ENCODE measurements at regions not wholly inside any gene's neighbourhood (a gene's known extent, or its start where the extent isn't known, plus 50 kb on each side); places are given as distances from the start of the nearest gene placed in this dataset.
"Not testable (repeated sequence)": the region's sequence is repeated elsewhere in the genome, so short reads cannot be mapped to it uniquely, and the experiment has no call there.

DNA sequence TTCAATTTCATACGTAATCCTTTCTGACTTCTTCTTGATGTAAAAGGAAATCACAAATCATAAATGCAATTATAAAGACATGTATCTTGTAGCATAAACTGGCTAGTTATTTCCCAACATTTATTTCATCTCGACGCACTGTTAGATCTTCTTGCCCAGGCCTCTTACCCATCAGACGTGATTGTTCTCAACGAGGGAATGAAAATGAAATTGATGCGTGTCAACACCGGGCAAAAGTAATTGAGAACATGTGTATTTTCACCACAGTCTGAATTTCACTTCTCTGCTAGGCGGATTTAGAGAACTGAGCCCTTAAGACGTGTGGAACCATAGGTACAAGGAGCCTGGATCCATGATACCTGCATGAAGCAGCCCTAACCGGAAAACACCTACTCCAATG, 519.7 kb downstream of the KCNT2 start:
- DNase-seq = no peak

DNA sequence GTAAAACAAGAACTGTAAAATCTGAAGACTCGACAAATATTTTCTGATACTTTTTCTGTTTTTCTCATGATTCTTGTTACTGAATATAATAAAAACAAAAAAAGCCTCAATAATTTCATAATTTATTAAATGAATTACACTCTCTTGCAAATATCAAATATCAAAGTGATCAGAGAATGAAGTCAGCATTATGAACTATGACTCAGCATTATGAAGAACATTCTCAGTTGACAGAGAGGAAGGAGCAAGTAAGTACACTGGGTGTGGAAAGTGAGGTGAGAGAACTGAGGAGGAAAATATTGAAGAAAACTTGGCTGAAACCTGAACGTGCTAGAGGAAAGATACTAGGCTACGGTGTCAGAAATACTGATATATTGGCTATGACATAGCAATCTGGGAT, 529.5 kb downstream of the KCNT2 start:
- no peak for DNase-seq

DNA sequence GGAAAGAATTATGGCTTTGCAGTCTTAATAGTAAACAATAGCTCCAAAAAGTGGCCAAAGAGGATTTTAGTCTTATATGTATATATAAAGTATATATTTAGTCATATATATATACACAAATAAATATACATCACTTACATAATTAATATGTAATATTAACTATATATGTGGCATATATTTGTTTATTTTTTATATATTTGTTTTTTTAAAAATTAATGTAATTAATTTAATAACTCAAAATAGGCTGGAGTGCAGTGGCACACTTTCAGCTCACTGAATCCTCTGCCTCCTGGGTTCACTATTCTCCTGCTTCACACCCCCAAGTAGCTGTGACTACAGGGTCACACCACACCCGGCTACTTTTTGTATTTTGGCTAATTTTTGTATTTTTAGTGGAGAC, 532.6 kb downstream of the KCNT2 start:
- no peak for DNase-seq

DNA sequence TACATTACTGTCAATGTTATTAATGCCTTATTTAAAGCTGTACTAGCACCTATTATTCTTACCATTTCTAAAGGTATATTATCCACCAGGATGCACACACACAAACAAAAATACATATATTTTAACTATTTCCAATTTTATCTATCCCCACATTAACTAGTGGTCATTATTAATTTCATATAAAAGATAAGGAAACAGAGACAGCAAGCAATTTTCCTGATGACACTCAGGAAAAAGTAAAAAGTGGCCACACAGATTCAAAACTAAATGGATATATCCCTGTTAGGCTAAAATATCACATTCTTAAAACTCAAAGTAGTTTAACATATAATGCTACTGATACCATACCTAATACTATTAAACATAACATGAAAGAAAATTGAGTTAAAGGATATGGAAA, 534.1 kb downstream of the KCNT2 start:
- DNase-seq = no peak

DNA sequence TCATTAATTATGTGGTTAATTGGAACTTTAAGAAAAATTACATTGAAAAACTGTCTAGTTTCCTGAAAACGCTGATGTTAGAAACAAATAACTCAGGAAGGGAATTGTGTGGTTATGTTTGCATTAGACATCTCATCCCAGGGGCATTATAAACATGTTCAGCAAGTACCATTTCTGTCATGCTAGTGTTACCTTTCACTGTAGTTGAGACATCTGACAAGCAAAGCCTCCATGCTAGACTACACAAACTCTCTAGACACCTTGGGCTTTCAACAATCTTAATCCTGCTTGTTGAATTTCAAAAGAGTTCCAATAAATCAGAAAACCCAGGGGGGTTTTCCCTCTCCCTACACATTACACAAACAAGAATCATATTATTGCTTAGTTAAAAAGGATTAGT, 536.8 kb downstream of the KCNT2 start:
- DNase-seq = no peak

DNA sequence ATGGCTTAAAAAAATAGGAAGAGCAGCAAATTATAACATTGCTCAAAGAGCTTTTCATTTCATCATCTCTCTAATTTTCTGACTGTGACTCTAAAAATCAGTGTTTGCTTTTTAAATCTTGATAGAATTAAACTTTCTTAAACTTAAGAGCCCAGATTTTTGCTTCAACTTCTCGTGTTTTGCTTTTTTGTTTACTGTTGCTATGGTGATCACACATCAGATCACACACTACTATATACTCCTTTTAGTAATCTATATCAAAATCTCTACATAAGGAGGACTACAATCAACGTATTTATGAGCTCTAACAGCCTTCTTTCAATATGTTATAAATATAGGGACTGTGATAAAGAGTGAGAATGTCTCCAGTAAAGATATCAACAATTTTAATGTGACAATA, 537.3 kb downstream of the KCNT2 start:
- no peak for DNase-seq

DNA sequence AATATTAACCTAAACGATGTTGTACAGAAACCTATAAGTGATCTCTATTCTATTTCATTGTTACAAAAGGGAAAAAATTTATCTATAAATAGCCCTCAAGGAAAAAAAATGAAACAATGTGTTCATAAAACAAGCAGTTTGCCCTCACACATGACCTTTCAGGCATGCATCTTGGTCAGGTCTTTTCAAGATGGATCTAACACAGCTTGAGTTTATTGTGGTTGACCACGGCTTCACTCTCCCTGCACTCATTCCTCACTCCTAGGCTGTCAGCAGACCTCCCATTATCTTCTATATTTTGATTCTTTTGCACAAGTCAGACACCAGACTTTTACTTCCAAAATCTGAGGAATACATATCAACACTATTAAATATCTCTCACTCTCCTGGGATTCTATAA, 544.3 kb downstream of the KCNT2 start:
- no peak for DNase-seq

DNA sequence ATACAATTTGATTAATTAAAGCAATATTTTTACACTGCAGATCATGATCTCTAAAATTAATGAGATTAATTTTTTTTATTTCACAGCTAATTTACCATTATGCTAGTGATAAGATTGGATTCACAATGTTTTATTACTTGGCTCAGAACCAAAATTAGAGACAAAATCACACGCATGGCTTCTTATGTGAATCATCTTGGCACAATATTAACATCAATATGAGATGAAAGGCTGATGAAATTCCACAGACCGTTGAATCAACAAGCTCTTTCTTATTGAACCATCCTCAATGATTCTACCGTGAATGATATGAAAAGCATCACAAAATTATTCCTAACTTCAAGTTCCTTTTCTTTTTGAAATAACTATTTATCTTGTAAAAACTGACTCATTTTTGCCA, 544.9 kb downstream of the KCNT2 start:
- DNase-seq = no peak

DNA sequence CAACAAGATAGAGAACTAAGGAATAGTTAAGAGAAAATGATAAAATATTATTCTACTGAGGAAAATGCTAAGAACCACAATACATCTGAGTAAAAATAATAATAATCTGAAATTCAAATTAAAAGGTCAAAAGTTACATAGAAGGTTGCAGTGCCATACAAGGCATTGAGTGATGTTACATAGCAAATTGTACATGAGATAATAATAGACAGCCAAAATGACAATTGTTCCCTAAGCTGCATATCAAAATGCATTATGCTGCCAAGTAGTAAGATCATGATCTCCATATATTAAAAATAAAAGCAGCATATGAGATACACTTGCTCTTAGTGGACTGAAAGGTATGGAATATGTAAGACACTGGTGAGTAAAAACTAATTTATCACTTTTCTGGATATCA, 547.7 kb downstream of the KCNT2 start:
- DNase-seq = no peak

DNA sequence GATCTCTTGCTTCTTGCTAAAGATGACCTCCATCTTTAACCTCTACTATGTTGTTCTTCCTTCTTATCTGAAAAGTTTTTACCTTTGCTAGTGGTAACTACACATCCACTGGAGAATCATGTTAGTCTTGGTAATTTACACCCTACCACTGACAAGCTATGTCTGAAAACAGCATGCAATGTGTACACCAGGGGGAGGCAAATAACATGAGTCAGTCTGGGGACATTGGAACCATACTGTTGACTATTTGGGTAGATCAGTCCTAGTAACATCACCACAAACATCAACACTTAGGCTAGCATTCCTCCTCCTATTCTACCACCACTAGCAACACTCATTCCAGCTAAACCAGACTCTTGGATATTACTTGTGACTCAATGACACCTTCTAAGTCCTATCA, 549.0 kb downstream of the KCNT2 start:
- no peak for DNase-seq

DNA sequence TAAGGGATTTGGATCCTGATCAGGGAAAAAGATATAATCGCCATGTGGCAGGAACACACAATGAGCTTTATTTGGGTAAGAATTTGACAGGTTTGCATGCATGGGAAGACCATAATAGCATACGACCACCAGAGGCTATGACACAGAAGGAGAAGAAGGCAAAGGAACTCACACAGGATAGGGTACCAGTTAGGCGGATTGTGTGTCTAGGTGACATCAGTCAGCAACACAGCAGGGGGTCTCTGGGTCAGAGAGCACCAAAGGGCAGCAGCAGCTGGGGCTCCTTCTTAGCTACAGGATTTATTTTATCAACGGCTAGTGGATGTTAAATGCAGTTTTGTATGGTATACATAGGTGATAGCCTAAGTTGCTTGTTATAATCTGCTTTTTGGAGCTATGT, 551.3 kb downstream of the KCNT2 start:
- DNase-seq = no peak

DNA sequence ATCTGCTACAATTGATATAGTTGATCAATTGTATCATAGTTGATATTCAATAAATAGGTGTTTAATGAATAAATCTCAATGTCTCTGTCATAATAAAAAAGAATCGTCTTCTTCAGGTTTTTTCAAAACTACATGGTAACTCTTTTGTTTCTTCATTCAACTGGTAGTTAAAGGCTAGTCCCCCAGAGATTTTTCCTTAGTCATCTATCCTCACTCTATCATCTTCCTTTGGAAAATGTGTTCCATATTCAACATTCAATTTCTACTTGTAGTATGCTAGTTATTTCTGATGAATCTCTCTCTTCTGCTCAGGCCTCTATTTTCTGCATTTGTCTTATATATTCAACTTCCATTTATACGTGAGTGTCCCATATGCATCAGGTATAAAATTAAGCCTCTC, 558.8 kb downstream of the KCNT2 start:
- no peak for DNase-seq

DNA sequence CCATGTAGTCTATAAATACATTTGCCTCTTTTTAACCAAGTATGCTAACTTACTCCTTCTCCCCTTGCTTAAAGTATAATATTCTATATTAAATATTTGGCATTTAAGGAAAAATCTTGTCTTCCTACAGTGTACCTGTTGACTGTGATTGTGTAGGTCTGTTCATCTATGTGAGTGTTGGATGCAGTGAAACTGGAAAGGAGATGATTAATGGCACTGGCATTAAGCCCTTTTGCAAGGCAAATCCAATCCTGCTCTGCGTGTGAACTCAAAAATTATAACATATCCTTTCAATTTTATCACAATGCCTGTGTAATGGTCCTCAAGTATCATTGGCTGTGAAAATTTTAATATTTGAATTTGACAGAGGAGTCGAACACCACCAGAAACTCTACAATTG, 565.0 kb downstream of the KCNT2 start:
- no peak for DNase-seq

DNA sequence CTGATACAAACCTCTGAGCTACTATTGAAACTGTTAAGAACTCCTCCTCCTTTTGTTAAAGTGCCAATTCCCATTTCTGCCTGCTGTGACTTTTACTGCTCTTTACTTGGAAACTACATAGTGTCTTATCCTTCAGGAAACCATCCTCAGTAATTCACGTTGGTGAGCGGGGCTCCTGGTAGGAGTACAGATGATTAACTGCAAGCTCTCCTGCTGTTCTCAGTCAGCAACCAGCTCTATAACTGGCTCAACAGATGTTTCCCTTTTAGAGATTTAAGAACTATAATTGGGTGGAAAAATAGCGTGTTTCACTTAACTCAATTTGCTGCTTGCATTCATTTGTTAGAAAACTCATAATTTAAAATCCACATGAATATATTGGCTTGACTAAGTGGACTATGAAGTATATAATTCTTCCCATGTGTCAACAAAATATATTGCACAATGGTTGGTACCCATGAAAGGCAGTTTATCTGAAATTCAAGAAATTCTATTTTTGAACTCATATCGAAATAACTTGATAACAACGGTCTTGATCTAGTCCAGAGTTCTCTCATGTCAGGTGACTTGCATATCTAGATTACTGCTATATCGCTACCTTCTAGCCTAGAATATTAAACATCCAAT, 574.0 kb downstream of the KCNT2 start:
- DNase-seq = no peak

DNA sequence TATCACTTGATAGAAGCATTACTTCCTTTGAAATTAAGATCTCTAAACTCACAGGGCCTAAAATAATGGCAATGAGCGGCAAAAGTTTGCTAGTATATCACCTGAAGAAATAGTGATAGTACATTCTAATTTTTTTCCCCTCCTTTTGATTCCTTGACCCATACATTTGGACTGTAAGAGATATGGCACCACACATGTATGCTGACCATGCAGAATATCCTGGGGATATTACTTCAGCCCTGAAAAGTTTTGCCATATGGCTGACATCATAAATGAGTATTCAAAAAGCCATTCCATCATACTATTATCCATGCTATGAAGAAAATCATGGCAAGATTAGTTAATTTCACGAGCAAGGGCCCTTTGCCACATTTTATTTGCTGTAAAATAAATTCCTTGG, 576.9 kb downstream of the KCNT2 start:
- DNase-seq = not testable (repeated sequence)

DNA sequence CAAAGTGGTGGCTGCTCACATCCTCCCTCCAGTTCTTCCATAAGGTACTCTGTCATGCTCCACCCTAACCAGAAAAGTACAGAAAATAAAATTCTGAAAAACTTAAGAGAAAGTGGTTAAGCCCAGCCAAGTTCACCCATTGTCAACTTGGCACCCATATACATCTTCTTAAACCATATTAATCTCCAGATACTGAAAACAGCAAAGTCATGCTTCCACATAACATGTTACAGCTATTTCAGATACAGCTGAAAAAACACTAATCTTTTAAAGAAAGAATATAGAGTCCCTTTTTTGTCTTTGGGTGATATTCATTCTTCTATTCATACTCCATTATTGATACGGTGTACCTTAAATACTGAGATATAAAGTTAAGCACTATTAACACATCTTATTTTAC, 577.8 kb downstream of the KCNT2 start:
- no peak for DNase-seq

DNA sequence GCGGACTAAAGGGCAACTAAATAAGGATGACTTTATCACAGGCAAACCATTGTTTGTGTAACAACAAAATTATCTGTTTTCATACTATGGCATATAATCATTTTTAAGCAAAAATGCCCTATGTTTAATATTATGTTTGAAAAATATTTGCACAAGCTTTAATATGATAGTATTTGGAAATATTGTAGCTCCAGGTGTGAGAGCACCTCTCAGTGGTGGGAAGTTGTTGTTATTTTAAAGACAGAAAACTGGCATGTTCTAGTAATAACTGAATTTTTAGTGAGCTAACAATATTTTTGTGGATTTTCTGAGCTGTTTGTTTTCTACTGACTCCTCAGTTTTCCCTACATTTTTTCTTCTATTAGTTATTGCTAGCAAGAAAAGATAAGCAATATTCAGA, 578.8 kb downstream of the KCNT2 start:
- DNase-seq = no peak

DNA sequence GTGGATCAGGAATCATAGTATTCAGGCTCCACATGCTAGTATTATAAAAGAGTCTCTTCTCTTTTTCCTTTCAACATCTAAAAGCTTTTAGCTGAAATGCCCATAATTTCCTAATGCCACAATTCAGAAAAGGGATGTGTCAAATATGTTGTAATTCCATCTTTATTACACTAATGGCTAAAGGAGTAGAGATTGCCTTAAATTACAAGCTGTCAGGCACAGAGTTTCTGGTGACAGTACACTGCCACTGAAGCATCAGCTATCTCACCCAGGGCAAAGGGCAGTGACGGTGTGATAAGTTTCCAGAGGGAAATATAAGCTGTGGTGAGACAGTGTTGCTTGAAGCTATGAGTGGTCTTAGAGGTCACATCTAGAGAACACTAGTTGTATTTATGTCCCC, 581.1 kb downstream of the KCNT2 start:
- no peak for DNase-seq

DNA sequence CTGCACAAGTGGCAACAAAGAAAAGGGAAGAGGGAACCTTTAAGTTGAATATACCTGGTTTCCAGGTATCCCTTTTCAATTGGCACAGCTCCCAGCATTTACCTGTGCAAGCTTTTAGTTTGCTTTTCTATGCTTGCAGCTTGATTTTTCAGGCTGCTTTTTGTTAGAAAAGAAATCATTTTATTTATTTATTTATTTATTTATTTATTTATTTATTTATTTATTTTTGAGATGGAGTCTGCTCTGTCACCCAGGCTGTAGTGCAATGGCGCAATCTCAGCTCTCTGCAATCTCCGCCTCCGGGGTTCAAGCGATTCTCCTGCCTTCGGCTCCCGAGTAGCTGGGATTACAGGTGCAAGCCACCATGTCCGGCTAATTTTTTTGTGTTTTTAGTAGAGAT, 587.1 kb downstream of the KCNT2 start:
- DNase-seq = not testable (repeated sequence)

DNA sequence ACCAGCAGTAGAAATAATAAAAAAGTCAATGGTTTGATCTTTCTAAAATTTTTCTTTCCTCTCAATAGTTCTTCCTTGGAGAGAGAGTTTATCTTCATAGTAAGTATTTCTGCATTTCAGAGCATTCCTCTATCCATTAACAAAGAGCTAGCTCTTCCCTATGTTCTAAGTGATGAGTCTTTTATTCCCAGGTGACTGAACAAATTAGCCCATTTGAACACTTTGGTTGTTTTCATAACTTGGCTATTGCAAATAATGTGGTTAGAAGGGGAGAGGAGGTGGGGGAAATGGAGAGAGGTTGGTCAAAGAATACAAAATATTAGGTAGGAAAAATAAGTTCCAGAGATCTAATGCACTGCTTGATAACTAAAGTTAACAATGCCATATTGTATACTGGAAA, 598.9 kb downstream of the KCNT2 start:
- DNase-seq = no peak

DNA sequence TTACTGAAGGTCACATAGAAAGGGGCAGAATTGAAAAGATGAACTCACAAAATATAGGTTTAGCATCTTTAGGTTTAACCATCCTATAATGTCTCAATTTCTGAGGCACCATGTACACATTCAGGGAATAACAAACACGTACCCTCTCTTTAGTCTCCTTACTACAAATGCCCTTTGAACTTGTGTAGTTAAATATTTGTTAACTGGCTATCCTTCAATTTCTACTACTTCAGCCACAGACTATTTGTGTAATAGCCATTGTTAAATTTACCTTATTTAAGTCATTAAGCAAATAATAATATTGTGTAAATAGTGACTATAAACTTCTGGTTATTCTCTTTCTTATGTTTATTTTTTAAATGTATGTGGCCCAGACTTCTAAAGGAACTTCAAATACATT, 600.5 kb downstream of the KCNT2 start:
- DNase-seq = no peak

DNA sequence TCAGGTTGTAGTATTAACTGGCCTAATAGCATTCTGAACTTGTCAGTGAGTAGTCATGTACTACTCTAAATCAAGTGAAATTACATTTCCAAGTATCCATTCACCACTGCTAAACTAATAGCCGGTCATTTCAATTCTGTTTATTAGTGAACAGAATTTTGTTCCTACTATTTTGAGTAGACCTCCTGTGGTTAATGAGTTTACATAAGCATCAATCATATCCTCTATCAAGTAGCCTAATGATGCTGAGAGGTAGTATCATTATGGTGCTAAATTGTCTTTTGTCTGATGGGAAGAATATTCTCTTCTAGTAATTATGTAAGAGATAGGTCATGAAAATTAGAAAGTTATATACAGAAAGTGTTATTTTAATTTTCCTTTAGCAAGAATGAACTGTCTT, 602.8 kb downstream of the KCNT2 start:
- DNase-seq = no peak

DNA sequence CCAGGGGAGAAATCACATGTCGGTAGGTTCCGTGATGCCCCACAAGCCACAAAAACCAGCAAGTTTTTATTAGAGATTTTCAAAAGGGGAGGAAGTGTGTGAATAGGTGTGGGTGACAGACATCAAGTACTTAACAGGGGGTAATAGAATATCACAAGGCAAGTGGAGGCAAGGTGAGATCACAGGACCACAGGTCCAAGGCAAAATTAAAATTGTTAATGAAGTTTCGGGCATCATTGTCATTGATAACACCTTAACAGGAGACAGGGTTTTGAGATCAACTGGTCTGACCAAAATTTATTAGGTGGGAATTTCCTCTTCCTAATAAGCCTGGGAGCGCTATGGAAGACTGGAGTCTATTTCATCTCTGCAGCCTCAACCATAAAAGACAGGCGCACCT, 603.9 kb downstream of the KCNT2 start:
- not testable (repeated sequence) for DNase-seq

DNA sequence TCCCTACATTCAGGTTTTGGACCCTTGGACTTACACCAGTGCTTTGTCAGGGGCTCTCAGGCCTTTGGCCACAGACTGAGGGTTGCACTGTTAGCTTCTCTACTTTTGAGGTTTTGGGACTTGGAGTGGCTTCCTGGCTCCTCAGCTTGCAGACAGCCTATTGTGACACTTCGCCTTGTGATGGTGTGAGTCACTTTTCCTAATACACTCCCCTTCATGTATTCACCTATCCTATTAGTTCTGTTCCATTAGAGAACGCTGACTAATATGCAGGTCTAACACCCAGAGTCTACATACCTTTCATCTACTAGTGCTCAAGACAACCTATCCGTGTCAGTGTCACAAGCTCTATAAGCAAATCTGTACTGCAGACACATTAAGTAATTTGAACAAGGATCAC, 605.3 kb downstream of the KCNT2 start:
- DNase-seq = no peak

DNA sequence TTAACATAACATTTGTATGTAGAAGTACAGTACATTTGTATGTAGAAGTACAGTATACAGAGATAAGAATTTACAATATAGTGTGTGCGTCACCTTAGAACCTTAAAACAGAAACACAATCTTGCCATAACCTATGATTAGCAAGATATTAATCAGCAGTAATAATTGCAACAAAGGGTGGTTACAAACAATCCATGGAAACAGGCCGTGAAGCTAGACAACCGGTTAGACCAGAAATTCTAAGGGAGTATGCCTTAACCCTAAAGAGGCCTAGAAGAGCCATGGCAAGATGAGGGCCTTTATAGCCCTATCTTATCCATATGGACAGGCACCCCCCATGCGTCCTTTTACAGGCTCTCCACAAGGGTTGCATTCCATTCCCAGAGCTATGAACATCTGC, 605.9 kb downstream of the KCNT2 start:
- DNase-seq = not testable (repeated sequence)

DNA sequence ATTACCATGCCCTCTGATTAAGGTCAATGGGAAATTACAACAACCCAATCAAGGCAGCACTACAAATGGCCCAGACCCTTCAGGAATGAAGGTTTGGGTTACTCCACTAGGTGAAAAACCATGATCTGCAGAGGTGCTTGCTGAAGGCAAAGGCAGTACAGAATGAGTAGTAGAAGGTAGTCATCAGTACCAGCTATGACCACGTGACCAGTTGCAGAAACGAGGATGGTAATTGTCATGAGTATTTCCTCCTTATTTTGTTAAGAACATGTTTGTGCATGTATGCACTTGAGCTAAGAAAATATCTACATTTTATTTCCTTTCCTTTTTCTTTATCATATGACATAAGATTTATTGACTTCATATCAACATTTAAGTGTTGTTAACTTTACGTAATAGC, 607.1 kb downstream of the KCNT2 start:
- DNase-seq = no peak
